ENCODE measurements at regions not wholly inside any gene's neighbourhood (a gene's known extent, or its start where the extent isn't known, plus 50 kb on each side); places are given as distances from the start of the nearest gene placed in this dataset.
A peak's percentile ranks its signal among the peaks of the same experiment; 100 is the strongest.

GRCh38 chr9:86636038-86636437 is 281.8 kb upstream of the TUT7 start:
- no peak overlapping the region for H2AFZ ChIP-seq (ENCODE audit: low read length)
- H2AK5ac ChIP-seq (ENCODE audit: low read depth, low read length): no peak overlapping the region
- no peak overlapping the region for H2BK120ac ChIP-seq (ENCODE audit: low read depth, low read length)
- H3K9me3 ChIP-seq (replicated peaks in 1 of 2; ENCODE audit: control insufficient read depth in 2 of 2, insufficient read depth in 1 of 2, low read depth in 1 of 2, low read length in 2 of 2): peaks cover 0 to 2% of the 10 kb centered on the region in 2 donors
- H3K9ac ChIP-seq (ENCODE audit: low read depth, low read length, poor library complexity): no peak overlapping the region
- no peak overlapping the region for H2BK12ac ChIP-seq (ENCODE audit: low read length)
- H3K4me3 ChIP-seq (ENCODE audit: low read length in 2 of 2): no peak overlapping the region
- H2BK15ac ChIP-seq (ENCODE audit: low read length): no peak overlapping the region
- peaks cover 2 to 10% of the 10 kb centered on the region in 2 donors for H3K4me1 ChIP-seq (ENCODE audit: control insufficient read depth in 2 of 2, insufficient read depth in 1 of 2, low read depth in 1 of 2, low read length in 2 of 2)
- no peaks in the 10 kb centered on the region for H3K27me3 ChIP-seq (ENCODE audit: control insufficient read depth in 3 of 3, insufficient read depth in 3 of 3, low read depth in 1 of 3, low read length in 3 of 3)
- no peak overlapping the region for H2BK5ac ChIP-seq (ENCODE audit: low read length)
- no peaks in the 10 kb centered on the region for H3K79me1 ChIP-seq (ENCODE audit: low read depth, low read length)
- H3K4me2 ChIP-seq (ENCODE audit: insufficient read depth, low read length, poor library complexity, severe bottlenecking): no peak overlapping the region
- no peak overlapping the region for H3K4ac ChIP-seq (ENCODE audit: low read length)
- no peak for DNase-seq (ENCODE audit: low spot score)
- WGBS, 2 donors (ENCODE audit: extremely low coverage in 2 of 2, insufficient read length in 2 of 2, insufficient replicate concordance in 1 of 2): no CpG with 5 or more reads among the region's 6 CpGs
- H3K14ac ChIP-seq (ENCODE audit: low read length): no peak overlapping the region
- H3K18ac ChIP-seq (ENCODE audit: low read length): no peak overlapping the region
- no peak overlapping the region for H4K8ac ChIP-seq (ENCODE audit: low read depth, low read length)
- no peak overlapping the region for H4K91ac ChIP-seq (ENCODE audit: low read depth, low read length, poor library complexity)
- no peaks in the 10 kb centered on the region for H3K36me3 ChIP-seq (replicated peaks in 1 of 2; ENCODE audit: control insufficient read depth in 2 of 2, insufficient read depth in 2 of 2, low read length in 2 of 2)
- H3K27ac ChIP-seq (replicated peaks; ENCODE audit: low read length): no peak overlapping the region
- no peak overlapping the region for H3K23ac ChIP-seq (ENCODE audit: low read depth, low read length, poor library complexity)

DNA sequence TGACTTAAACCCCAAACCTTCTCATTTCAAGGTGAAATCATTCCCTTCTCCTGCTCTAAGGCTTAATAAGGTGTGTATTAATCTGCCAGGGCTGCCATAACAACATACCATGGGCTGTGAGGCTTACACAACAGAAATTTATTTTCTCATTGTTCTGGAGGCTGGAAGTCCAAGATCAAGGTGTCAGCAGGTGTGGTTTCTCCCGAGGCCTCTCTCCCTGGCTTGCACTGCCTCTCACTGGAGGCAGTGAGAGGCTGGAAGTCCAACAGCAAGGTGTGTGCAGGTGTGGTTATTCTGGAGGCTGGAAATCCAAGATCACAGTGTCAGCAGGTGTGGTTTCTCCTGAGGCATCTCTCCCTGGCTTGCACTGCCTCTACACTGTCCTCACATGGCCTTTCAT is 280.3 kb upstream of the TUT7 start:
- H3K9ac ChIP-seq (ENCODE audit: low read depth, low read length, poor library complexity): no peak overlapping the region
- H3K36me3 ChIP-seq (replicated peaks in 1 of 2; ENCODE audit: control insufficient read depth in 2 of 2, insufficient read depth in 2 of 2, low read length in 2 of 2): no peaks in the 10 kb centered on the region
- H4K91ac ChIP-seq (ENCODE audit: low read depth, low read length, poor library complexity): no peak overlapping the region
- no peak overlapping the region for H2BK120ac ChIP-seq (ENCODE audit: low read depth, low read length)
- H3K9me3 ChIP-seq (replicated peaks in 1 of 2; ENCODE audit: control insufficient read depth in 2 of 2, insufficient read depth in 1 of 2, low read depth in 1 of 2, low read length in 2 of 2): peaks cover 0 to 2% of the 10 kb centered on the region in 2 donors
- peak overlapping the region; percentile 30 for H3K18ac ChIP-seq (ENCODE audit: low read length)
- no peak for DNase-seq (ENCODE audit: low spot score)
- H3K14ac ChIP-seq (ENCODE audit: low read length): no peak overlapping the region
- no peak overlapping the region for H2AFZ ChIP-seq (ENCODE audit: low read length)
- no peak overlapping the region for H2BK12ac ChIP-seq (ENCODE audit: low read length)
- H3K79me1 ChIP-seq (ENCODE audit: low read depth, low read length): no peaks in the 10 kb centered on the region
- H3K4ac ChIP-seq (ENCODE audit: low read length): no peak overlapping the region
- no peak overlapping the region for H3K23ac ChIP-seq (ENCODE audit: low read depth, low read length, poor library complexity)
- H2BK15ac ChIP-seq (ENCODE audit: low read length): peak overlapping the region; percentile 65
- whole genome bisulfite sequencing, 2 donors (ENCODE audit: extremely low coverage in 2 of 2, insufficient read length in 2 of 2, insufficient replicate concordance in 1 of 2): no CpG with 5 or more reads among the region's 1 CpG
- no peak overlapping the region for H3K27ac ChIP-seq (replicated peaks; ENCODE audit: low read length)
- peaks cover 2 to 8% of the 10 kb centered on the region in 2 donors for H3K4me1 ChIP-seq (ENCODE audit: control insufficient read depth in 2 of 2, insufficient read depth in 1 of 2, low read depth in 1 of 2, low read length in 2 of 2)
- H2AK5ac ChIP-seq (ENCODE audit: low read depth, low read length): peak overlapping the region; percentile 49
- no peak overlapping the region for H3K4me2 ChIP-seq (ENCODE audit: insufficient read depth, low read length, poor library complexity, severe bottlenecking)
- H3K4me3 ChIP-seq (ENCODE audit: low read length in 2 of 2): no peak overlapping the region
- H4K8ac ChIP-seq (ENCODE audit: low read depth, low read length): no peak overlapping the region
- no peak overlapping the region for H2BK5ac ChIP-seq (ENCODE audit: low read length)
- H3K27me3 ChIP-seq (ENCODE audit: control insufficient read depth in 3 of 3, insufficient read depth in 3 of 3, low read depth in 1 of 3, low read length in 3 of 3): no peaks in the 10 kb centered on the region

DNA sequence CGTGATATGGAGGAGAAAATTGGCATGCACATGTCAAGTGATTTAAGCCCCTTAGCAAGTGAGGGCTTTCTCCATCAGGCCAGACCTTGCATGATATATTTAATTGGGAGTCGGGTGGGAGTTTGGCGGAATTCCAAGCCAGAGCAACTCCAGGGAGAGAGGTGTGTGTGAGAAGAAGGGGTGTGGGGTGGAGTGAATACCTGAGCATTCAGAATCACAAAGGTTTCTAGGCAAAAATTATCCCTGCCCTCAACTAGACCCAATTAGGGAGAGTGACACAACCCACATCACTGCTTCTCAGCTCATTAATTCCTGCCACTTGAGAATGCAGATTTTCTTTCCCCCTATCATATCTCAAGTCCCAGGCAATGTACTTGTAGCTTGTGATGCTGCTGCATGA is 279.7 kb upstream of the TUT7 start:
- H3K4me2 ChIP-seq (ENCODE audit: insufficient read depth, low read length, poor library complexity, severe bottlenecking): no peak overlapping the region
- no peaks in the 10 kb centered on the region for H3K36me3 ChIP-seq (replicated peaks in 1 of 2; ENCODE audit: control insufficient read depth in 2 of 2, insufficient read depth in 2 of 2, low read length in 2 of 2)
- H2BK5ac ChIP-seq (ENCODE audit: low read length): no peak overlapping the region
- H3K4ac ChIP-seq (ENCODE audit: low read length): no peak overlapping the region
- DNase-seq (ENCODE audit: low spot score): no peak
- peaks cover 0 to 2% of the 10 kb centered on the region in 2 donors for H3K9me3 ChIP-seq (replicated peaks in 1 of 2; ENCODE audit: control insufficient read depth in 2 of 2, insufficient read depth in 1 of 2, low read depth in 1 of 2, low read length in 2 of 2)
- no CpG with 5 or more reads among the region's 3 CpGs for WGBS, 2 donors (ENCODE audit: extremely low coverage in 2 of 2, insufficient read length in 2 of 2, insufficient replicate concordance in 1 of 2)
- H3K9ac ChIP-seq (ENCODE audit: low read depth, low read length, poor library complexity): no peak overlapping the region
- H3K18ac ChIP-seq (ENCODE audit: low read length): no peak overlapping the region
- H3K79me1 ChIP-seq (ENCODE audit: low read depth, low read length): no peaks in the 10 kb centered on the region
- no peak overlapping the region for H3K23ac ChIP-seq (ENCODE audit: low read depth, low read length, poor library complexity)
- H3K27me3 ChIP-seq (ENCODE audit: control insufficient read depth in 3 of 3, insufficient read depth in 3 of 3, low read depth in 1 of 3, low read length in 3 of 3): no peaks in the 10 kb centered on the region
- peak overlapping the region; percentile 65 for H2BK15ac ChIP-seq (ENCODE audit: low read length)
- H2BK120ac ChIP-seq (ENCODE audit: low read depth, low read length): no peak overlapping the region
- H3K27ac ChIP-seq (replicated peaks; ENCODE audit: low read length): no peak overlapping the region
- H2AFZ ChIP-seq (ENCODE audit: low read length): no peak overlapping the region
- H2BK12ac ChIP-seq (ENCODE audit: low read length): no peak overlapping the region
- H2AK5ac ChIP-seq (ENCODE audit: low read depth, low read length): peak overlapping the region; percentile 16
- no peak overlapping the region for H4K91ac ChIP-seq (ENCODE audit: low read depth, low read length, poor library complexity)
- H3K4me3 ChIP-seq (ENCODE audit: low read length in 2 of 2): no peak overlapping the region
- H4K8ac ChIP-seq (ENCODE audit: low read depth, low read length): no peak overlapping the region
- H3K14ac ChIP-seq (ENCODE audit: low read length): no peak overlapping the region
- peaks cover 2 to 8% of the 10 kb centered on the region in 2 donors for H3K4me1 ChIP-seq (ENCODE audit: control insufficient read depth in 2 of 2, insufficient read depth in 1 of 2, low read depth in 1 of 2, low read length in 2 of 2)

GRCh38 chr9:86632537-86632936 is 278.3 kb upstream of the TUT7 start:
- Histone ChIP-seq H2AFZ (ENCODE audit: low read length) (no peak overlapping the region), H3K79me1 (ENCODE audit: low read depth, low read length) (no peaks in the 10 kb centered on the region), H3K14ac (ENCODE audit: low read length) (no peak overlapping the region), H3K27me3 (ENCODE audit: control insufficient read depth in 3 of 3, insufficient read depth in 3 of 3, low read depth in 1 of 3, low read length in 3 of 3) (no peaks in the 10 kb centered on the region), H2BK5ac (ENCODE audit: low read length) (no peak overlapping the region), H4K8ac (ENCODE audit: low read depth, low read length) (no peak overlapping the region), H2AK5ac (ENCODE audit: low read depth, low read length) (no peak overlapping the region), H2BK12ac (ENCODE audit: low read length) (no peak overlapping the region), H4K91ac (ENCODE audit: low read depth, low read length, poor library complexity) (no peak overlapping the region), H3K27ac (replicated peaks; ENCODE audit: low read length) (no peak overlapping the region), H3K4me3 (ENCODE audit: low read length in 2 of 2) (no peak overlapping the region), H3K4ac (ENCODE audit: low read length) (no peak overlapping the region), H3K36me3 (replicated peaks in 1 of 2; ENCODE audit: control insufficient read depth in 2 of 2, insufficient read depth in 2 of 2, low read length in 2 of 2) (no peaks in the 10 kb centered on the region), H3K9me3 (replicated peaks in 1 of 2; ENCODE audit: control insufficient read depth in 2 of 2, insufficient read depth in 1 of 2, low read depth in 1 of 2, low read length in 2 of 2) (peaks cover 0 to 2% of the 10 kb centered on the region in 2 donors), H3K18ac (ENCODE audit: low read length) (peak overlapping the region; percentile 78), H2BK120ac (ENCODE audit: low read depth, low read length) (no peak overlapping the region), H3K4me1 (ENCODE audit: control insufficient read depth in 2 of 2, insufficient read depth in 1 of 2, low read depth in 1 of 2, low read length in 2 of 2) (peaks cover 2 to 6% of the 10 kb centered on the region in 2 donors), H3K9ac (ENCODE audit: low read depth, low read length, poor library complexity) (no peak overlapping the region), H3K4me2 (ENCODE audit: insufficient read depth, low read length, poor library complexity, severe bottlenecking) (no peak overlapping the region), H3K23ac (ENCODE audit: low read depth, low read length, poor library complexity) (no peak overlapping the region), H2BK15ac (ENCODE audit: low read length) (no peak overlapping the region)
- no CpG with 5 or more reads among the region's 4 CpGs for WGBS, 2 donors (ENCODE audit: extremely low coverage in 2 of 2, insufficient read length in 2 of 2, insufficient replicate concordance in 1 of 2)
- DNase-seq (ENCODE audit: low spot score): no peak

Measured in neuronal stem cell (in vitro differentiated cells).